Keratinocyte (primary cell): ENCODE measurements at regions not wholly inside any gene's neighbourhood (a gene's known extent, or its start where the extent isn't known, plus 50 kb on each side); places are given as distances from the start of the nearest gene placed in this dataset.

Experiments
- DNase-seq: peaks from one replicate; pipeline ENCODE4 v3.0.0-alpha.2; 2011; ENCODE audit warnings: low read depth, missing footprints, low spot score
- FAIRE-seq: peaks from 2 replicates; lab custom pipeline; 2011; peaks lifted over from hg19 to GRCh38; lab: Jason Lieb, UNC
- H2AFZ ChIP-seq: 2 replicates; pipeline ENCODE4 v1.6.0; 2012; ENCODE audit warnings: low read length, control low read depth, inconsistent platforms; ENCODE audit not compliant: control insufficient read depth
- H3K27ac ChIP-seq: 2 replicates; pipeline ENCODE4 v1.5.1; 2011; ENCODE audit warnings: low read length; ENCODE audit not compliant: control insufficient read depth, insufficient read depth
- H3K27me3 ChIP-seq: 3 replicates; pipeline ENCODE4 v1.6.0; 2011; ENCODE audit warnings: low read length; ENCODE audit not compliant: control insufficient read depth, insufficient read depth; ENCODE audit errors: extremely low read depth
- H3K36me3 ChIP-seq, 2 experiments: 2 replicates in 1 of 2; 3 replicates in 1 of 2; pipeline ENCODE4 v1.5.1; 2011; ENCODE audit warnings: low read length in 2 of 2, mild to moderate bottlenecking in 1 of 2; ENCODE audit not compliant: control insufficient read depth in 2 of 2, insufficient read depth in 2 of 2; ENCODE audit errors: extremely low read depth in 1 of 2
- H3K4me1 ChIP-seq: 3 replicates; pipeline ENCODE4 v1.5.1; 2011; ENCODE audit warnings: low read length; ENCODE audit not compliant: control insufficient read depth, insufficient read depth; ENCODE audit errors: extremely low read depth
- H3K4me2 ChIP-seq: 3 replicates; pipeline ENCODE4 v1.6.0; 2011; ENCODE audit warnings: low read depth, low read length; ENCODE audit not compliant: control insufficient read depth, insufficient read depth; ENCODE audit errors: extremely low read depth
- H3K4me3 ChIP-seq, 3 experiments: fragments of 200-600 bp in 1 of 3; sonication (generic) in 1 of 3; 2 replicates in 2 of 3; 3 replicates in 1 of 3; pipeline ENCODE4 v1.5.1; 2011 to 2016; ENCODE audit warnings: low read length in 3 of 3, mild to moderate bottlenecking in 3 of 3, control low read depth in 2 of 3, inconsistent platforms in 1 of 3, low read depth in 1 of 3, mixed read lengths in 1 of 3, mixed run types in 1 of 3, moderate library complexity in 1 of 3; ENCODE audit not compliant: control insufficient read depth in 2 of 3, insufficient read depth in 2 of 3; ENCODE audit errors: extremely low read depth in 1 of 3
- H3K79me2 ChIP-seq: 2 replicates; pipeline ENCODE4 v1.6.0; 2012; ENCODE audit warnings: low read length; ENCODE audit not compliant: control insufficient read depth, insufficient read depth
- H3K9ac ChIP-seq: 3 replicates; pipeline ENCODE4 v1.6.0; 2011; ENCODE audit warnings: low read length; ENCODE audit not compliant: control insufficient read depth, insufficient read depth; ENCODE audit errors: extremely low read depth
- H3K9me1 ChIP-seq: 3 replicates; pipeline ENCODE4 v1.6.0; 2011; ENCODE audit warnings: low read length; ENCODE audit not compliant: control insufficient read depth, insufficient read depth; ENCODE audit errors: extremely low read depth
- H3K9me3 ChIP-seq: 2 replicates; pipeline ENCODE4 v1.5.1; 2012; ENCODE audit warnings: low read depth, low read length; ENCODE audit not compliant: control insufficient read depth
- H4K20me1 ChIP-seq: 3 replicates; pipeline ENCODE4 v1.6.0; 2011; ENCODE audit warnings: low read length; ENCODE audit not compliant: control insufficient read depth, insufficient read depth; ENCODE audit errors: extremely low read depth
- EZH2 ChIP-seq: IDR thresholded peaks from one replicate; pipeline ENCODE4 v1.6.1; 2012; ENCODE audit warnings: inconsistent platforms, mild to moderate bottlenecking, low read length, moderate library complexity
- dilution Hi-C: fragments of 300-500 bp; cut with MboI; formaldehyde crosslinking; loops from one replicate; pipeline ENCODE4 v1.7.0; 2020; ENCODE audit warnings: low sequenced_read_pairs; ENCODE audit not compliant: extremely low pct_ligation_motif_present
- TF ChIP-seq, protein P1 (sequence below), 3 experiments: IDR thresholded peaks in 1 of 3; conservative IDR thresholded peaks in 1 of 3; optimal IDR thresholded peaks in 1 of 3; 2 replicates in 2 of 3; 3 replicates in 1 of 3; pipeline versions ENCODE3 to v1.5.1; 2011; ENCODE audit warnings: low read length in 3 of 3, mild to moderate bottlenecking in 3 of 3, moderate library complexity in 2 of 3, control low read depth in 1 of 3, inconsistent platforms in 1 of 3; ENCODE audit not compliant: insufficient read depth in 2 of 3; ENCODE audit errors: extremely low read depth in 1 of 3

DNA sequence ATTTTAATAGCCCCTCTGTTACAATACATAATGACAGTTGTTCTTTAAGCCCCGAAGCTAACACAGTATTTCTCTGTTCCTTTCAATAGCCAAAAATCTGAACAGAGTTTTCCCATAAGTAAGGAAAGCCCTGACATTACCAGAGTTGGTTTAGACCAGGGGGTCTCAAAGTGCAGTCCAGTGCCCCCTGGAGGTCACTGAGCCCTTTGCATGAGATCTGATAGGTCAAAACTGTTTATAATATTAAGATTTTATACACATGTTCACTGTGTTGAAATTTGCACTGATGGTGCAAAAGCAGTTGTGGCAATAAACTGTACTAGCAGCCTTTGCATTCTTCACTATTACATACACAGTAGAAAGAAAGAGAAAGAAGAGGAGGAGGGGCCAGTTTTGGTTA is 177.1 kb downstream of the SPANXN3 start:
- Histone ChIP-seq H3K79me2 (no peaks in the 10 kb centered on the region), H3K27me3 (no peaks in the 10 kb centered on the region), H3K4me2 (no peak overlapping the region), H3K4me3 (no peak overlapping the region), H2AFZ (no peak overlapping the region), H3K9me3 (no peaks in the 10 kb centered on the region), H4K20me1 (no peaks in the 10 kb centered on the region), H3K36me3 (no peaks in the 10 kb centered on the region), H3K9me1 (no peaks in the 10 kb centered on the region), H3K4me1 (no peaks in the 10 kb centered on the region), H3K27ac (no peak overlapping the region), H3K9ac (no peak overlapping the region)
- no peak for FAIRE-seq
- DNase-seq = no peak
- dilution Hi-C loops = no loop called here
- no peak for TF ChIP-seq EZH2
- TF ChIP-seq, protein P1, sequence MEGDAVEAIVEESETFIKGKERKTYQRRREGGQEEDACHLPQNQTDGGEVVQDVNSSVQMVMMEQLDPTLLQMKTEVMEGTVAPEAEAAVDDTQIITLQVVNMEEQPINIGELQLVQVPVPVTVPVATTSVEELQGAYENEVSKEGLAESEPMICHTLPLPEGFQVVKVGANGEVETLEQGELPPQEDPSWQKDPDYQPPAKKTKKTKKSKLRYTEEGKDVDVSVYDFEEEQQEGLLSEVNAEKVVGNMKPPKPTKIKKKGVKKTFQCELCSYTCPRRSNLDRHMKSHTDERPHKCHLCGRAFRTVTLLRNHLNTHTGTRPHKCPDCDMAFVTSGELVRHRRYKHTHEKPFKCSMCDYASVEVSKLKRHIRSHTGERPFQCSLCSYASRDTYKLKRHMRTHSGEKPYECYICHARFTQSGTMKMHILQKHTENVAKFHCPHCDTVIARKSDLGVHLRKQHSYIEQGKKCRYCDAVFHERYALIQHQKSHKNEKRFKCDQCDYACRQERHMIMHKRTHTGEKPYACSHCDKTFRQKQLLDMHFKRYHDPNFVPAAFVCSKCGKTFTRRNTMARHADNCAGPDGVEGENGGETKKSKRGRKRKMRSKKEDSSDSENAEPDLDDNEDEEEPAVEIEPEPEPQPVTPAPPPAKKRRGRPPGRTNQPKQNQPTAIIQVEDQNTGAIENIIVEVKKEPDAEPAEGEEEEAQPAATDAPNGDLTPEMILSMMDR (optimal IDR thresholded peaks at IDR 0.05 in 1 of 3, IDR thresholded peaks at IDR 0.05 in 1 of 3, conservative IDR thresholded peaks at IDR 0.05 in 1 of 3; ENCODE audit: extremely low read depth in 1 of 3, insufficient read depth in 2 of 3, low read length in 3 of 3) = no peak

DNA sequence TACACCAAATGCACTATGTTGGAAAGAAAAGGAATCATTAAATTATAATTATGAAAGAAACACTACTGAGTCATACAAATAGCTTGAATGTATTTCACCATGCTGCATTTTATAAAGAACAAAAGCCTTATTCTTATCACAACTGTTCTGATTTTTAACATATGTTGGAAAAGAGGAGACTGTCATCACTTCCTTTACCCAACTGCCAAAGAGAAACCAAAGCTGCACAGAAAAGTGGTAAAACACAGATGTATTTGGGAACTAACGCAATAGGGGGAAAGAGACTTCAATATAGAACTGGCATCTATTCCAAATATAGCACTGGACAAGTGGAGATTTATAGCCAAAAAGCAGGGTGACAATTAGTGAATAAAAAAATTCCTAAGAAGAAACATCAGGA is 181.0 kb downstream of the SPANXN3 start:
- Histone ChIP-seq H3K36me3 (no peaks in the 10 kb centered on the region), H3K4me2 (no peak overlapping the region), H3K4me3 (no peak overlapping the region), H3K27me3 (no peaks in the 10 kb centered on the region), H3K9me1 (no peaks in the 10 kb centered on the region), H3K79me2 (no peaks in the 10 kb centered on the region), H3K9ac (no peak overlapping the region), H3K27ac (no peak overlapping the region), H4K20me1 (no peaks in the 10 kb centered on the region), H3K9me3 (no peaks in the 10 kb centered on the region), H2AFZ (no peak overlapping the region), H3K4me1 (no peaks in the 10 kb centered on the region)
- no peak for DNase-seq
- dilution Hi-C loops = no loop called here
- TF ChIP-seq EZH2 = no peak
- TF ChIP-seq, protein P1 (optimal IDR thresholded peaks at IDR 0.05 in 1 of 3, IDR thresholded peaks at IDR 0.05 in 1 of 3, conservative IDR thresholded peaks at IDR 0.05 in 1 of 3; ENCODE audit: extremely low read depth in 1 of 3, insufficient read depth in 2 of 3, low read length in 3 of 3) = no peak
- FAIRE-seq = no peak
